HuH-7.5 (cell line): ENCODE measurements at regions not wholly inside any gene's neighbourhood (a gene's known extent, or its start where the extent isn't known, plus 50 kb on each side); places are given as distances from the start of the nearest gene placed in this dataset.

Experiments
- DNase-seq: peaks from one replicate; pipeline ENCODE4 v3.0.0; 2011; ENCODE audit warnings: low spot score

DNA sequence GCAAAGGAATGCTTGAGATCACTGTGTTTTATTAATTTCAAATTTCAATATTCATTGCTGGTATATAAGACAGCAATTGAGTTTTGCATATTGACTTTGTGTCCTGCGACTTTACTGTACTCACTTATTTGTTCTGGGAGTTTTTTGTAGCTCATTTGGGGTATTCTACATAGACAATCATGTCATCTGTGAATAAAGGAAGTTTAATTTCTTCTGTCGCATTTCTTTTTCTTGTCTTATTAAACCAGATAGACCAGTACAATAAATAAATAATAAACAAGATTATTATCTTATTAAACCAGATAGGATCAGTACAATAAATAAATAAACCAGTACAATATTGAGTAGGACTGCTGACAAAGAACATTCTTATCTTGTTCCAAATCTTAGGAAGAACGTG lies 448.2 kb downstream of the RPS24 start:
- no peak for DNase-seq

DNA sequence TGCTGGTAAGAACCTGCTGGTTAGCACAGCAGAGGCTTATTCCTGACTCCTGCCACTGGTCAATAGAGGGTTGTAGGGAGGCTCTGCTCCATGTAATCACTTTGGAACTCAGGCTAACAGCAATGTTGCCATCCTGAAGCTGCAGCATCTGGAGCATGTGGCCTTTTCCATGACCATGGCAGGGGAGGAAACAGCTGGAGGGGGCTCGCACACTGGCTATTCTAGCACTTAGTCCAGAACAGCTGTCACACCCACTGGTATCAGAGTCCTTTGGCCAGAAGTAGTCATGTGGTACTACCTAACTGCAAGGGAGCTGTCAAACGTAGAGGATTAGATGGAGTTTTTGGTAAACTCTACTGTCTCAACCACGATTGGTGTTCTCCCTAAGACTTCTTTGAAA lies 450.0 kb downstream of the RPS24 start:
- DNase-seq = no peak

- no peak for DNase-seq
These were observed 455.4 kb downstream of the RPS24 start for GRCh38 chr10:78489034-78489433.

DNA sequence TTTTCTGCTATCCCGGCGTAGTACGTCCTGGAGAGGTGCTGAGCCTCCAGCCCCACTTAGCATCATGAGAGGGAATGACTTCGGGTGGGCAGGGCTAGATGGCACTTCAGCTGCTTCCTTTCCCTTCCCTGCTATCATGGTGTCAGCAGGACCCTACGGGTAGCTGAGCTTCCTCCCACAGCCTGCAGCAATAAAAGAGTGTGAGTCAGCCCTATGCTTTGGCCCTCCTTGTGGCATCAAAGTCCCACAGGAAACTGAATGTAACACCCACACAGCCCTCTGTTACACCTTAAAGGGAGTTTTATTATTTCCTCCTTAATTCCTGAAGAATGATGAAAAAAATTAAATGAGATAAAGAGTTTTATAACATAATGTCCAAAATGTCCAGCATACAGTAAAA lies 458.1 kb downstream of the RPS24 start:
- no peak for DNase-seq

DNA sequence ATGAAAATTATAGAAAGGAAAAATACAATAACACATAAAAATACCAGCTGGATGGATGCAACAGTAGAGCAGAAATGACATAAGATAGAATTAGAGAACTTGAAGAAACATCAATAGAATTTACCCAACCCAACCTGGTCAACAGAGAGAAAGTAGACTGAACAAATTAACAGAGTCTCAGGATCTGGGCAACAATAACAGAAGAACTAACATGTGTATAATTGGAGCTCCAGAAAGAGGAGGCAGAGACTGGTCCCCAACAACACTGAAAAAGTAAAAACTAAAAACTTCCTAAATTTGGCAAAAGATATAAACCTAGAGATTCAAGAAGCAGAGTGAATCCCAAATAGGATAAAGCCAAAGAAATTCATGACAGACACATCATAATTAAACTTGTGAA lies 458.8 kb downstream of the RPS24 start:
- no peak for DNase-seq

DNA sequence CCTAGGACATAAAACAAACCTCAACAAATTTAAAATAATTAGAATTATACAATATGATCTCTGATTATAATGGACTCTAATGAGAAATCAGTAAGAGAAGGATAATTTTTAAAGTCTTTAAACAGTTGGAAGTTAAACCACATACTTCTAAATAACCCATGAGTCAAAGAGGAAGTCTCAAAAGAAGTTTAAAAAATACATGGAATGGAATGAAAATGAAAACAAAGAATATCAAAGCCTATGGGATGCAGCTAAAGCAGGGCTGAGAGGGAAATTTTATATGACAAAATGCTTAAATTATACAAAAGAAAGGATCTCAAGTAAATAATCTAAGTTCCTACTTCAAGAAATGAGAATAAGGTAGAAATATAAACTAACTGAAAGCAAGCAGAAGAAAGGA lies 460.5 kb downstream of the RPS24 start:
- no peak for DNase-seq

- no peak for DNase-seq
These were observed 468.7 kb downstream of the RPS24 start for GRCh38 chr10:78502210-78502936.

DNA sequence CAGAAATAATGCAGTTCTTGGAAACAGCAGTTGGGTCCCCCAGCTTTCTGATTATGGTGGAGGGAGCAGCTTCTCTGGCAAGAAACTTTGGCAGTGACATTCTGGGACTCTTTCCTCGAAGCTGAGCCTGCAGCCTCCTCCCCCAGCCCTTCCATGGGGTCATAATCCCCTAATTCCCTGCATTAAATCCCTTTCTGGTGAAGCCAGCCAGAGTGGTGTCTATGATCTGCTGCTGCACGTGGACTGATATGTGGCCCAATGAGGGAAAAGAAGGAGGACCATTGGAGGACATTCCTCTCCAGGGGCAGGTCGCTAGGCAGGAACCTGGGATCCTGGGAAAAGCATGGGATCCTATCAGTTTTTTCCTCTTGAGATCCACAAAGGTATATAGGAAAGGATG lies 470.5 kb downstream of the RPS24 start:
- no peak for DNase-seq

DNA sequence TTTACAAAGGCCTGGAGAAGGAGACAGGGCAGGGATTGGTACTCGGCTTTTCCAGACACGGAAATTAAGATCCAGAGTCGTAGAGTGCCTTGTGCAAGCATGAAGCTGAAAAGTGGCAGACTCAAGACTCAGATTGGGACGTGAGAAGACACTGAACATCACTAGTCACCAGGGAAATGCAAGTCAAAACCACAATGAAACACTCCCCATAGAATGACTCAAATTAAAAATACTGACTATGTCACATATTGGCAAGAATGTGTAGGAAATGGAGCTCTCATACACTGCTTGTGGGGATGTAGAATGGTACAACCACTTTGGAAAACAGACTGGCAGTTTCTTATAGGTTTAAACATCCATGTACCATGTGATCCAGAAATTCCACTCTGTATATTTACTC lies 472.0 kb downstream of the RPS24 start:
- DNase-seq = no peak

DNA sequence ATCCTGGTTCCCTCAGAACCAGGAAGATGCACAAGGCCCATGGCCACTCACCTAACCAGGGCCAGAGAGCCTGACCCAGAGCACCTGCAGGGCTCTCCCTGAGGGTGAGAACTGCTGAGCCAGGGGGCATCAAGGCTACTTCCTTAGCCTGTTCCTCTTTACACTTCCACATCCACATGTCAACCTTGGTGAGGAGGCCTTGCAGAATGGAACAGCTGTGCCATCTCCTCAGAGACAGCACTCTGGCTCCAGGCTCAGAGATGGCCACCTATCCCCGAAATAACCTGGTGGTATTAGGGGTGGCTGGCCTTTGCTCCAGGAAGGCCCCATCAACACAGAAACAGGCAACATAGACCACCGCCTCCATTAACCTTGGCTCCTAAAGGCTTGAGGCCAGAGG lies 473.0 kb downstream of the RPS24 start:
- DNase-seq = no peak

DNA sequence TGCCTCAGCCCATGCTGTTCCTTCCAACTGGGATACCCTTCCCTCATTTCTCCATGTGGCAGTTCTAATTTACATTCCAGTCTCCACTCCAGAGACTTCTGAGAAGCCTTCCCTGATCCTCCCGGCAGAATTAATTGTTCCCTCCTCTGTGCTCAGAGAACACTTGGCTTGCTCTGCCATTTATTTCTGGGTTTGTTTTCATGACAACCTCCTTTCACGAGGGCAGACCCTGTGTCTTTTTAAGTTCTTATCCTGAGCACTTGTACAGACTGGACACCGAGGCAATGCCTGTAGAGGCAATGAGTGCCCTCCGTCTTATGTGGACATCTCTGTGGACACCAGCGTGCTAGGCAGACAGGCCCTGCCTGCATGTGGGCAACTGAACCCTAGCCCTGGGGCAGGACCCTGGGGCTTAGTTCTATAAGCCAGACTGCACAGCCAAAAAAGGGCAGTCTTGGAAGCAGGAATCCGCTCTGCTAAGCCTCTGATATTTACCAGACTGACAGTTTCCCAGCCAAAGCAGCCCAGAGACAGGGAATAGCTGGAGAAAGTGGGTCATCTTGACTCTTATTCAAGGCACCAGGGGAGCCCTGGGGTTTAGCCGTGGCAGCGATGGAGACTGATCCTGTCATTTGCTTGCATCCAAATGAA lies 474.0 kb downstream of the RPS24 start:
- DNase-seq = no peak

GRCh38 chr10:78508955-78509748 lies 475.5 kb downstream of the RPS24 start:
- DNase-seq = no peak

GRCh38 chr10:78510566-78511323 lies 477.1 kb downstream of the RPS24 start:
- no peak for DNase-seq

- DNase-seq = no peak
These were observed 477.9 kb downstream of the RPS24 start for GRCh38 chr10:78511324-78512204.

DNA sequence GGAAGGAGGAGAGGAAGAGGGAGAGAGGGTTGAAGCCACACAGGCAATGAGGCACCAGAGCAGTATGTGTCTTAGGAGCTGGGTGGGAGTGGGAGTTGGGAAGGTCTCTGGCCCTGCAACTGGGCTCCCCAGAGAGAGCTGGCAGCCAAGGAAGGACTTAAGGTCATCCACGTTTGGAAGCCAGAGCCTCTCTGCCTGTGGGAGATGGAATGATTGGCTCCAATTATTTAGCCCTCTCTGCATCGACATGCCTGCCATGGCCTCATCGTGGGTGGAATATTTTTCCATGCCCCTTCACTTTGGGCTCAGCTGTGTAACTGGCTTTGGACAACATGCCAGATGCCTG lies 478.5 kb downstream of the RPS24 start:
- no peak for DNase-seq

- DNase-seq = no peak
These were observed 479.7 kb downstream of the RPS24 start for GRCh38 chr10:78513330-78513729.

GRCh38 chr10:78513986-78514385 lies 480.3 kb downstream of the RPS24 start:
- DNase-seq = no peak

DNA sequence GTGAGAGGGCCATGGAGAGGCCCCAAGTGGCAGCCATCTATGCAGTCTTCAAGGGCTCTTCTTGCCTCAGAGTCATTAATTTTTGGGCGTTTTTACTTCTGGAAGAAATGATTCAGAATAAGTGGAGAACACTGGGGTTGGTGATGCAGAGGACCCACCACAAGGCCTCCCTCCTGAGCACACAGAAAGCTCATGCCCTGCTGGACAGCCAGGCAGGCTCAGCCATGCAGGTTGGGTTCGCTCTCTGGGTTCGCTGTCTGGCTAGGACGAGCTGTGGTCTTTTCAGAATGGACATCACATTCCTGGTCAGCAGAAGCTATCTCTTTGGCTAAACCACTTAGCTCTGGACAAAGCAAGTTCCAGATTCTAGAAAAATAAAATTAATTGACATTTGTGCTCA lies 480.8 kb downstream of the RPS24 start:
- DNase-seq = no peak

DNA sequence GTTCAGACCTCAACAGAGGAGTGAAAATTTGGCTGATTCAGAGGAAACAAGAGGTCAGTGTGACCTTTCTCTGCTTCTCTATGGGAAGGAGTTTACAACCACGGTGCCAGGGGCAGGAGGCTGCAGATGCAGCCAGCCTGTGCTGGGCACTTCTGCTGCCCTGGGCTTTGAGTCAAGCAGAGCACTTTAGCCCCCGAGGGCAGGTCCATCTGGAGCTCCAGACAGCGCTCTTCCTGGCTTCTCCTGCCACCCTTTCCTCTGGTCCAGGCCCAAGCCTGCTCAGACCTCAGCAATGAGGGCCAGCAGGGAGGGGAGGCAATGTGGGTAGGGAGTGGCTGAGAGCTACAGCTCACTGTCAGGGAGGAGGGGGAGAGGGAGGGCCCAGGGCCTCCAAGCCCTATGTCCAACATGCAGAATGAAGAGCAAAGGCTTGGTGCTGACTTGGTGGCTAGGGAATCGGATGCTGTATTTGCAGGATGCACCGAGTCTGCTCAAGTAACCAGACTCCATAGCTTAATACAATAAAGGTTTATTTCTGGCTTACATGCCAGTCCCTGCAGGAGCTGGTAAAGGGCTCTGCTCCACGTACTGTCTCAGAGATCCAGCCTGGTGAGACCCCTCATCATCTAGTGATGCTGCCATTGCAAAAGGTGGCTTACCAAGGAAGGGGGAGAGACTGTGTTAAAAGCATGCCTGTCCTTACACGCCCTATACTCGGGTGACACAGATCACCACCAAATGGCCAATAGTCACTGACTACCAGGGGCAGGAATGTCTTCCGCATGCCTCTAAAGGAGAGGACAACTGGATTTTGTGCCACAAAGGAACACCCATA lies 481.6 kb downstream of the RPS24 start:
- DNase-seq = no peak

DNA sequence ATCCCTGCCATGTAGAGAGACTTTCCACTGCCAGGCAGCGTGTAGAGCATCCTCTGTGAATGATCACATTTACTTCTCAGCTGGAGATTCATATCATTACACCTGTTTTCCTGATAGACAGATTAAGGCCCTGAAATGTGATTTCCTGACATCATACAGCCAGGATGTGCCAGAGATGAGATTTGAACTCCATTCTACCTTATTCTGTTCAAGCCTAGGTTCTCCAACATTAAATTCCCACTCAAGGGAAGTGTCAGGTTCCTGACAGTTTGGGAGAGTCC lies 482.1 kb downstream of the RPS24 start:
- DNase-seq = no peak

DNA sequence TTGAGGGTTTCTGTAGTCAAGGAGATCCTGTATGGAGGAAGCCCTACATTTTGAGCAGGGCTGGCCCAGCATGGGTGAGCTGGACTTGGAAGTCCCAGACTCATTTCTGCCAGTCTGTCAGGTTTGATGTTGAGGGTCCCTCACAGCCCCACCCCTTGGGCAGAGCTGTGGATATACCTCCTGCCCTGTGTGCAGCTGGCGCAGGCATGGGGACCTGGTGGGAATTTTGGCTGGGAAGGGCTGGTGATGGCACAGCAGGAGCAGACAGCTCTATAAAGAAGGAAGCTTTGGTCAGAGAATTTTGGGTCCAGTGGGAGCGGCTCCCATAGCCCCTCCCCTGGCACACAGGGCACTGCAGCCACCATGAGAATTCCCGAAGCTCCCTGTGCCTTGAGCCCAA lies 482.6 kb downstream of the RPS24 start:
- no peak for DNase-seq
